Neutrophil (primary cell): ENCODE measurements at regions not wholly inside any gene's neighbourhood (a gene's known extent, or its start where the extent isn't known, plus 50 kb on each side); places are given as distances from the start of the nearest gene placed in this dataset.

Experiments used
- H3K27ac ChIP-seq: fragments of 200-600 bp; sonication (generic); 2 replicates; pipeline ENCODE4 v1.5.1; 2016; ENCODE audit warnings: mild to moderate bottlenecking, moderate library complexity
- H3K27me3 ChIP-seq: fragments of 200-600 bp; sonication (generic); 2 replicates; pipeline ENCODE4 v1.6.0; 2016; ENCODE audit warnings: mild to moderate bottlenecking
- H3K36me3 ChIP-seq: fragments of 200-600 bp; sonication (generic); 2 replicates; pipeline ENCODE4 v1.5.1; 2017
- H3K4me1 ChIP-seq, 2 experiments: fragments of 200-600 bp in 1 of 2; sonication (generic) in 1 of 2; 1 replicate in 1 of 2; 2 replicates in 1 of 2; pipeline versions ENCODE4 v1.5.1 to v1.6.1; 2013 to 2016; ENCODE audit warnings: low read depth in 1 of 2, low read length in 1 of 2, mild to moderate bottlenecking in 1 of 2, moderate library complexity in 1 of 2; ENCODE audit not compliant: control insufficient read depth in 1 of 2, insufficient read depth in 1 of 2
- H3K4me3 ChIP-seq, 2 experiments: fragments of 200-600 bp in 1 of 2; sonication (generic) in 1 of 2; 1 replicate in 1 of 2; 2 replicates in 1 of 2; pipeline ENCODE4 v1.5.1; 2013 to 2016; ENCODE audit warnings: low read depth in 1 of 2, low read length in 1 of 2, mild to moderate bottlenecking in 1 of 2, moderate library complexity in 1 of 2
- H3K9me3 ChIP-seq: fragments of 200-600 bp; sonication (generic); 2 replicates; pipeline ENCODE4 v1.5.1; 2016
- CTCF ChIP-seq: fragments of 200-600 bp; sonication (generic); IDR thresholded peaks from 2 replicates; pipeline ENCODE4 v1.5.1; 2016; ENCODE audit warnings: antibody characterized with exemption

DNA sequence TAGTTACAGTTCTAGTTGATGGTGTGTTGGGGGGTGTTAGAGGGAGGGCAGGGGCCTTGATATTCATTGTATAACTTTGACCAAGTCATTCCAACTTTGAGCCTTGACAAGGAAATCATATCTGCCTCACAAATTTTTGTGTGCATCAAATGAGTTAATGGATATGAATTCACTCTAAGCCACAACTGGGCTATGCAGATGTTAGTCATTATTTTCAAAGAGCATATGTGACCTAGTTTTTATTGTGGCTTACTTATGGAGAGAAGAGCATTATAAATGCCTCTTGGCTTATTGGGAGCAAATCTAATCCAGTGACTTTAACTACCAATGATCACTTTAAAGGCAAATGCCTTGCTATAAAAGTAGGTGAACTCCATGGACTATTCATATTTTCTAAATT is 250.2 kb downstream of the LPIN1 start:
- H3K4me3 ChIP-seq: no peak overlapping the region

DNA sequence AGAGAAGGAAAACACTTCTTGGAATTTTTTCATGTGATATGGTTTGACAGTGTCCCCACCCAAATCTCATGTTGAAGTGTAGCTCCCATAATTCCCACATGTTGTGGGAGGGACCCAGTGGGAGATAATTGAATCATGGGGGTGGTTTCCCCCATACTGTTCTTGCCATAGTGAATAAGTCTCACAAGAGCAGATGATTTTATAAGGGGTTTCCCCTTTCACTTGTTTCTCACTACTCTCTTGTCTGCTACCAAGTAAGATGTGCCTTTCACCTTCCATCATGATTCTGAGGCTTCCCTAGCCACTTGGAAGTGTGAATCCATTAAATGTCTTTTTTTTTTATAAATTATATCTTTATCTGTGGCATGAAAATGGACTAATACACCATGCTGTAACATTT is 250.7 kb downstream of the LPIN1 start:
- no peak overlapping the region for H3K4me3 ChIP-seq
- H3K9me3 ChIP-seq: no peaks in the 10 kb centered on the region
- no peaks in the 10 kb centered on the region for H3K36me3 ChIP-seq
- no peaks in the 10 kb centered on the region for H3K27me3 ChIP-seq
- TF ChIP-seq CTCF: no peak
- H3K27ac ChIP-seq: no peak overlapping the region
- H3K4me1 ChIP-seq: no peaks in the 10 kb centered on the region

More for the DNA sequence above, 250.2 kb downstream of the LPIN1 start:
- Histone ChIP-seq H3K4me1 (peaks cover 0 to 4% of the 10 kb centered on the region in 2 experiments), H3K27me3 (no peaks in the 10 kb centered on the region), H3K9me3 (no peaks in the 10 kb centered on the region), H3K27ac (no peak overlapping the region), H3K36me3 (no peaks in the 10 kb centered on the region)
- no peak for TF ChIP-seq CTCF

DNA sequence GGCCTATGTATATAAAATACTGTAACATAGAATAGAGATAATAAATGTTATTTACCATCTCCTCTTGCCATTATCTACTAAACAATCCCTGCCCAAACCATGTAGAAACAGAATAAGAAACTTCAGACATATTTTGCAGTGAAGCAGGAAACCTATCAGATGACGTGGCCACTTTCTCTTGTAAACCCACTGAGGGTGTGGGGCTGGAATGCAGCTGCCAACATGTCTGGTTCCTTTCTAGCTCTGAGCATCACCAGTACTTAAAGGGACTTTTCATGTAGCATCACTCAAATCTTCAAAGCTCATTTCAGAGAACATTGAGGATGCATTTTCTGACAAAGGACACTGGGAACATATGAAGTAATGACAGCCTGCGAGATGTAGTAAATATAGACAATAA is 251.8 kb downstream of the LPIN1 start:
- no peaks in the 10 kb centered on the region for H3K27me3 ChIP-seq
- no peak overlapping the region for H3K27ac ChIP-seq
- no peak for TF ChIP-seq CTCF
- H3K4me3 ChIP-seq: no peak overlapping the region
- H3K4me1 ChIP-seq: no peaks in the 10 kb centered on the region
- H3K36me3 ChIP-seq: no peaks in the 10 kb centered on the region
- H3K9me3 ChIP-seq: no peaks in the 10 kb centered on the region

DNA sequence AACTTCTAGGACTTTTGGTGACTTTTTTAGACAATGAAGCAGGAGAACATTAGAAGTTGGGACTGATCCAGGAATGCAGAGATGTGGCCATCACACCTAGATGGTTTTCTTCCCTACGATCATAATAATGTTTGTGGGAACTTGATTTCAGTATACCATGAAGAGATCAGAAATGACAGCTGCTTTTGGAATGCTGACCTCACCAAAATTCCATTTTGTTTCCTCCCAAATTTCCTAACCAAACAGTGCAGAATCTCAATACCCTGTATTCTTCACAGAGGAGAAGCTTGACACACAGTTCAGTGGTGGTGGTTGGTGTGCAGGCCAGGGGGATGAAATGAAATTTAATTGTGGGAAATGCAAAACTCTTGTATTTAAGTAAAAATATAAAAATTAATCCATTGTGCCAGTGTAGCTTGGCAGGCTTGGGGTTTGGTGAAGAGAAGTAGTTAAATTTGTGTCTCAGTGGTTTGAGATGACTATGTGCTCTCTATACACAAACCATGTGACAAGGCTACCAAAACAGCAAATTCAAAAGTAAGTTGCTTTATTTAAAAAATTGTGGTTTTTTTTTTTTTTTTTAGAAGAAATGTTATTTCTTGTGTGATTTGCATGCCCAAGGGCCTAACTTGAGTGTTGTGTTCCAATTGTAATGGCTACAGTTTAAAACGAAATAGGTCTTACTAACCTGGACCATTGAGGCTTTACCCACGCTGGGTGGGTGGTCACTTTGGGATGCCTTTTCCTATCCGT is 252.4 kb downstream of the LPIN1 start:
- Histone ChIP-seq H3K4me3 (no peak overlapping the region), H3K27ac (no peak overlapping the region), H3K9me3 (no peaks in the 10 kb centered on the region), H3K4me1 (no peaks in the 10 kb centered on the region), H3K36me3 (no peaks in the 10 kb centered on the region), H3K27me3 (no peaks in the 10 kb centered on the region)
- TF ChIP-seq CTCF: no peak

DNA sequence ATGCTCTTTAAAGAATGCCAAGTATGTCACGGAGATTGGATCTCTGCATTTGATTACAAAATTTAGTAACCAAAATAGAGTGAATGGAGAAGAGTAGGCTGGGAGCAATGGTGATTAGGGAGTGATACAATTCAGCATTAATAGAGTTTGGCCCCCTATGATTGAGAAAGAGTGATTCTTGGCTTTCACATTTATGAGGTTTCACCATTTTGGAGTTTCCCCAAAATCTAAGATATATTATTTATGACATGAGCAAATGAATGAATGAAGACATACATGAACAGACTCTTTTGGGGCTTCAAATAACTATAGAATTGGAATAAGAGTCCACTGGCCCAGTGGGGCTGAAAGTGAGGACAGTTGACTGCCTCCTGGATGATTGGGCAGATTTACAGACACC is 255.2 kb downstream of the LPIN1 start:
- no peaks in the 10 kb centered on the region for H3K27me3 ChIP-seq
- H3K9me3 ChIP-seq: no peaks in the 10 kb centered on the region
- no peak overlapping the region for H3K27ac ChIP-seq
- no peak for TF ChIP-seq CTCF
- no peak overlapping the region for H3K4me3 ChIP-seq
- no peaks in the 10 kb centered on the region for H3K4me1 ChIP-seq
- no peaks in the 10 kb centered on the region for H3K36me3 ChIP-seq
